ENCODE measurements at regions not wholly inside any gene's neighbourhood (a gene's known extent, or its start where the extent isn't known, plus 50 kb on each side); places are given as distances from the start of the nearest gene placed in this dataset.

GRCh38 chr4:137611998-137612700 lies 79.9 kb upstream of the PCDH18 start:
- ChIA-PET CTCF (no interaction called here), POLR2A (no interaction called here)
- no peak for TF ChIP-seq ZXDB (tag by site-specific recombination; IDR thresholded peaks at IDR 0.05)
- TF ChIP-seq ZNF530 (tag by site-specific recombination; IDR thresholded peaks at IDR 0.05; ENCODE audit: low read depth) = no peak
- TF ChIP-seq ZSCAN18 (tag by site-specific recombination; IDR thresholded peaks at IDR 0.05) = no peak
- no peak for TF ChIP-seq MEIS1 (CRISPR knock-in tag; IDR thresholded peaks at IDR 0.05; ENCODE audit: borderline replicate concordance)
- no peak for TF ChIP-seq OVOL3 (tag by site-specific recombination; IDR thresholded peaks at IDR 0.05)
- Histone ChIP-seq H3K36me3 (ENCODE audit: control insufficient read depth in 2 of 2, insufficient read depth in 1 of 2, low read length in 2 of 2) (no peaks in the 10 kb centered on the region), H3K4me3 (ENCODE audit: low read depth, low read length) (no peak overlapping the region), H3K9me3 (ENCODE audit: control insufficient read depth, insufficient read depth, low read depth, low read length) (no peaks in the 10 kb centered on the region), H3K4me1 (ENCODE audit: control insufficient read depth, insufficient read depth, low read length) (no peaks in the 10 kb centered on the region), H3K27ac (ENCODE audit: extremely low read depth, low read depth, low read length) (no peak overlapping the region)

GRCh38 chr4:137610960-137611359 lies 78.7 kb upstream of the PCDH18 start:
- POLR2A ChIA-PET = no interaction called here

GRCh38 chr4:137609718-137610430 lies 77.6 kb upstream of the PCDH18 start:
- POLR2A ChIA-PET = no interaction called here
- no peaks in the 10 kb centered on the region for H3K36me3 ChIP-seq (ENCODE audit: control insufficient read depth in 2 of 2, insufficient read depth in 1 of 2, low read length in 2 of 2)
- H3K9me3 ChIP-seq (ENCODE audit: control insufficient read depth, insufficient read depth, low read depth, low read length) = no peaks in the 10 kb centered on the region
- H3K4me1 ChIP-seq (ENCODE audit: control insufficient read depth, insufficient read depth, low read length) = no peaks in the 10 kb centered on the region
- no peak overlapping the region for H3K4me3 ChIP-seq (ENCODE audit: low read depth, low read length)
- CTCF ChIA-PET = no interaction called here
- no peak overlapping the region for H3K27ac ChIP-seq (ENCODE audit: extremely low read depth, low read depth, low read length)
- TF ChIP-seq SCRT1 (tag by site-specific recombination; IDR thresholded peaks at IDR 0.05; ENCODE audit: borderline replicate concordance) = no peak
- TF ChIP-seq ZNF449 (tag by site-specific recombination; IDR thresholded peaks at IDR 0.05) = no peak
- TF ChIP-seq ZNF18 (tag by site-specific recombination; IDR thresholded peaks at IDR 0.05) = no peak
- TF ChIP-seq ZNF132 (tag by site-specific recombination; IDR thresholded peaks at IDR 0.05; ENCODE audit: borderline replicate concordance) = no peak
- no peak for TF ChIP-seq YY2 (tag by site-specific recombination; IDR thresholded peaks at IDR 0.05)
- TF ChIP-seq ZNF521 (tag by site-specific recombination; IDR thresholded peaks at IDR 0.05) = no peak
- TF ChIP-seq ZNF692 (tag by site-specific recombination; IDR thresholded peaks at IDR 0.05) = no peak

More at GRCh38 chr4:137610960-137611359, 78.7 kb upstream of the PCDH18 start:
- Histone ChIP-seq H3K9me3 (ENCODE audit: control insufficient read depth, insufficient read depth, low read depth, low read length) (no peaks in the 10 kb centered on the region), H3K36me3 (ENCODE audit: control insufficient read depth in 2 of 2, insufficient read depth in 1 of 2, low read length in 2 of 2) (no peaks in the 10 kb centered on the region), H3K4me1 (ENCODE audit: control insufficient read depth, insufficient read depth, low read length) (no peaks in the 10 kb centered on the region), H3K4me3 (ENCODE audit: low read depth, low read length) (no peak overlapping the region), H3K27ac (ENCODE audit: extremely low read depth, low read depth, low read length) (no peak overlapping the region)
- TF ChIP-seq CTCF (tag by site-specific recombination; IDR thresholded peaks at IDR 0.05) (no peak), MYNN (tag by site-specific recombination; IDR thresholded peaks at IDR 0.05; ENCODE audit: borderline replicate concordance) (no peak), ZNF341 (tag by site-specific recombination; IDR thresholded peaks at IDR 0.05; ENCODE audit: low read depth) (no peak), ZNF23 (tag by site-specific recombination; IDR thresholded peaks at IDR 0.05; ENCODE audit: borderline replicate concordance) (no peak), ZNF138 (tag by site-specific recombination; IDR thresholded peaks at IDR 0.05; ENCODE audit: borderline replicate concordance) (no peak), ZNF645 (tag by site-specific recombination; IDR thresholded peaks at IDR 0.05) (no peak), SCRT1 (tag by site-specific recombination; IDR thresholded peaks at IDR 0.05; ENCODE audit: borderline replicate concordance) (no peak)
- CTCF ChIA-PET = no interaction called here

Measured in HEK293 (cell line).